ENCODE measurements at regions not wholly inside any gene's neighbourhood (a gene's known extent, or its start where the extent isn't known, plus 50 kb on each side); places are given as distances from the start of the nearest gene placed in this dataset.

- H3K4me3 ChIP-seq (replicated peaks; ENCODE audit: low read depth, low read length): no peak overlapping the region
- TF ChIP-seq CTCF (IDR thresholded peaks at IDR 0.05; ENCODE audit: low read depth, low read length, missing control alignments): no peak
- DNase-seq (ENCODE audit: extremely low read depth, low read depth): no peak
These were observed 290.4 kb downstream of the AACS start for GRCh38 chr12:125355614-125356013.

- DNase-seq (ENCODE audit: extremely low read depth, low read depth): no peak
- H3K4me3 ChIP-seq (replicated peaks; ENCODE audit: low read depth, low read length): no peak overlapping the region
- TF ChIP-seq CTCF (IDR thresholded peaks at IDR 0.05; ENCODE audit: low read depth, low read length, missing control alignments): no peak
These were observed 290.9 kb downstream of the AACS start for GRCh38 chr12:125356111-125356510.

GRCh38 chr12:125357561-125357960, 292.3 kb downstream of the AACS start:
- no peak for TF ChIP-seq CTCF (IDR thresholded peaks at IDR 0.05; ENCODE audit: low read depth, low read length, missing control alignments)
- H3K4me3 ChIP-seq (replicated peaks; ENCODE audit: low read depth, low read length): no peak overlapping the region
- DNase-seq (ENCODE audit: extremely low read depth, low read depth): no peak

GRCh38 chr12:125360540-125360939, 295.3 kb downstream of the AACS start:
- no peak for TF ChIP-seq CTCF (IDR thresholded peaks at IDR 0.05; ENCODE audit: low read depth, low read length, missing control alignments)
- DNase-seq (ENCODE audit: extremely low read depth, low read depth): no peak
- H3K4me3 ChIP-seq (replicated peaks; ENCODE audit: low read depth, low read length): no peak overlapping the region

- TF ChIP-seq CTCF (IDR thresholded peaks at IDR 0.05; ENCODE audit: low read depth, low read length, missing control alignments): no peak
- H3K4me3 ChIP-seq (replicated peaks; ENCODE audit: low read depth, low read length): no peak overlapping the region
- no peak for DNase-seq (ENCODE audit: extremely low read depth, low read depth)
These were observed 305.8 kb downstream of the AACS start for GRCh38 chr12:125371033-125371432.

- no peak overlapping the region for H3K4me3 ChIP-seq (replicated peaks; ENCODE audit: low read depth, low read length)
- no peak for DNase-seq (ENCODE audit: extremely low read depth, low read depth)
- no peak for TF ChIP-seq CTCF (IDR thresholded peaks at IDR 0.05; ENCODE audit: low read depth, low read length, missing control alignments)
These were observed 306.9 kb downstream of the AACS start for GRCh38 chr12:125372085-125372484.

- no peak for TF ChIP-seq CTCF (IDR thresholded peaks at IDR 0.05; ENCODE audit: low read depth, low read length, missing control alignments)
- no peak overlapping the region for H3K4me3 ChIP-seq (replicated peaks; ENCODE audit: low read depth, low read length)
- no peak for DNase-seq (ENCODE audit: extremely low read depth, low read depth)
These were observed 308.1 kb downstream of the AACS start for GRCh38 chr12:125373375-125373774.
